GM12875 (cell line): ENCODE measurements at regions not wholly inside any gene's neighbourhood (a gene's known extent, or its start where the extent isn't known, plus 50 kb on each side); places are given as distances from the start of the nearest gene placed in this dataset.

Source experiments
- H3K4me3 ChIP-seq: one replicate; pipeline ENCODE4 v1.5.1; 2011; ENCODE audit warnings: low read depth, low read length, control low read depth
- TF ChIP-seq, protein P1 (sequence below): IDR thresholded peaks from 2 replicates; pipeline ENCODE4 v1.5.1; 2011; ENCODE audit warnings: low read depth, mild to moderate bottlenecking, control low read depth, inconsistent platforms, low read length, moderate library complexity, borderline replicate concordance; ENCODE audit not compliant: insufficient read depth

DNA sequence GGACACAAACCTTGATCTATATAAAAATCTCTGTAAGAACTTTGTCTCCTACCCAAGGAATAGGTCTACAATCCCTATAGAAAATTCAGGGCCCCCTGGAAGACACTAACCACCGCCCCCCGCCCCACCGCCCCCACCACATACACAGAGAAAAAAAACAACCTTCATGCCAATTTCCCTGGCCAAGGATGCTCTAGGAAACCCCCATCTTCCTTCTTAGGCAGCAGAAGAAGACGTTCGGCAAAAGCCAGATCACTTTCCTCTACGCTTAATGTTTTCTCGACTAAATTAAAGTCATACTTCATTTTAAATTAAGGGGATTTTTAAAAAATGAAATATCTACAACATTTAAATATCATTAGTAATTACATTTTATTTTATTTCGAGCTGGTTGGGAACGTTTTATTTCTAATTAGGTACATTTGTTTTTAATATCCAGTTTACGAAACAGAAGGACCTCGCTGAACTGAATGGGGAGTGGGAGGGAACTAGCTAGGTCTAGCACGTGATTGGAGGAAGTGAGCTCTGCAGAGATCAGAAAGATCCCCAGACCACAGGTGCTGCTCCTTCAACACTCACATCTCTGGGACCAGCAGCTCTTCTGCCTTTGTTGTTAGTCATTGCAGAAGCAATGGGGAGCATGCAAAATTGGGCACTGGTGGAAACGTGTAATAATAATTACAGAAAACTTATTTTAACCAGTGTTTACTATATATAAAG lies 472.3 kb downstream of the MN1 start:
- H3K4me3 ChIP-seq = no peak overlapping the region
- TF ChIP-seq, protein P1, sequence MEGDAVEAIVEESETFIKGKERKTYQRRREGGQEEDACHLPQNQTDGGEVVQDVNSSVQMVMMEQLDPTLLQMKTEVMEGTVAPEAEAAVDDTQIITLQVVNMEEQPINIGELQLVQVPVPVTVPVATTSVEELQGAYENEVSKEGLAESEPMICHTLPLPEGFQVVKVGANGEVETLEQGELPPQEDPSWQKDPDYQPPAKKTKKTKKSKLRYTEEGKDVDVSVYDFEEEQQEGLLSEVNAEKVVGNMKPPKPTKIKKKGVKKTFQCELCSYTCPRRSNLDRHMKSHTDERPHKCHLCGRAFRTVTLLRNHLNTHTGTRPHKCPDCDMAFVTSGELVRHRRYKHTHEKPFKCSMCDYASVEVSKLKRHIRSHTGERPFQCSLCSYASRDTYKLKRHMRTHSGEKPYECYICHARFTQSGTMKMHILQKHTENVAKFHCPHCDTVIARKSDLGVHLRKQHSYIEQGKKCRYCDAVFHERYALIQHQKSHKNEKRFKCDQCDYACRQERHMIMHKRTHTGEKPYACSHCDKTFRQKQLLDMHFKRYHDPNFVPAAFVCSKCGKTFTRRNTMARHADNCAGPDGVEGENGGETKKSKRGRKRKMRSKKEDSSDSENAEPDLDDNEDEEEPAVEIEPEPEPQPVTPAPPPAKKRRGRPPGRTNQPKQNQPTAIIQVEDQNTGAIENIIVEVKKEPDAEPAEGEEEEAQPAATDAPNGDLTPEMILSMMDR = no peak

GRCh38 chr22:27329966-27330645 lies 471.4 kb downstream of the MN1 start:
- TF ChIP-seq, protein P1 = no peak
- H3K4me3 ChIP-seq = no peak overlapping the region

DNA sequence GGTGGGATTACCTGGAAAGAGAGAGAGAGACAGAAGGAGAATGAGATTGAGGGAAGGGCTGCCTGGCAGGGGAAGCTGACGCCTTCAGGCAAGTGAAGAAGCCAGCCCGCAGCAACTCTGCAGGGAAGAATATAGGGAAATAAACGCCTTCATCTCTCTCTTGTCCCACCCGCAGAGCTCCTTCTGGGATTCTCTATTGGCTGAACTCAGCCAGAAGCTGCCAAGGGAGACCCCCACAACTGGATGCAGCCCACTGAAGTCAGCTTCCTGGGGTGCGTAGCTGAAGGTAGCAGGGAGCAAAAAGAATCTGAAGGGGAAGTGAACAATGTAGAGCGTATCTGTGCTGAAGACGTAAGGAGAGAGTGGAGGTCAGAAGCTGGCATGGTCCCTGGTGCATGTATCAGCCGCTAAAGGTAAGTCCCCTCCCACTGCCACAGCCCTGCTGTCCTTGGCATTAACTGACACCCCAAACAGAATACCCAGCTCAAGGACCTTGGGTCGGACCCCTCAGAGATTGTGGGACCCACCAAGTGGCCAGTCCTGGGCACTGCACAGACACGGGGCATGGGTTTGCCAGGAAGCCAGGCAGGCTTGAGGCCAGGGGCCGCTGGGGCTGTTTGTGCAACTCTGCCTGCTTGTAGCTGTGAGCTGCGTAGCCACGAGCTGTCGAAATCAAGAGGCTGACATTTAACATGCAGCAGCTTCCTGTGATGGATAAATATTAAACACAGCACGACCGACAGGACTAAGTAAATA lies 469.9 kb downstream of the MN1 start:
- no peak overlapping the region for H3K4me3 ChIP-seq
- TF ChIP-seq, protein P1 = no peak

DNA sequence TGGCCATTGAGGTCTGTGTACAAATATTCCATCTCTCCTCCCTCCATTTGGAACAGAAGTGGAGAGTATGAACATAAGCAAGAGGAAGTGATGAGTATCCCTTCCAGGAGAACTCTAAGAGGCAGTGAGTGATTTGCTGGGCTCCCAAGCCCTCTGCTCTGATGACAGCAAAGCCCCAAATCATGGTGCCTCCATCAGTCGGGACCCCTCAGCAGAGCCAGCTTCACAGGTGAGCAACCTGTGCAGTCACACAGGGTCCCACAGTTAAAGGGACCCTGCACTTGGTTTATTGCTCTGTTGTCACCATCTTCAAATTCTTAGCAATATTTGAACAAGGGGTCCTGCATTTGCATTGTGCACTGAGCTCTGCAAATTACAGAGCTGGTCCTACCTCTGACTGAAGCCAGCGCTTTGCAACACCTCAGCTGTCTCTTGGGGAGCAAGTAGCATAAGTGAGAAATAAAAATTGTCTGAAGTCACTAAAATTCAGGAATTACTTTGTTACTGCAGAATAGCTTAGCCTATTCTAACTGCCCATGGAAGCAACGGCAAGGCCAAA lies 466.4 kb downstream of the MN1 start:
- H3K4me3 ChIP-seq = no peak overlapping the region
- TF ChIP-seq, protein P1 = no peak

- no peak overlapping the region for H3K4me3 ChIP-seq
- TF ChIP-seq, protein P1 = no peak
Observed at GRCh38 chr22:27336151-27337090, 465.1 kb downstream of the MN1 start.

DNA sequence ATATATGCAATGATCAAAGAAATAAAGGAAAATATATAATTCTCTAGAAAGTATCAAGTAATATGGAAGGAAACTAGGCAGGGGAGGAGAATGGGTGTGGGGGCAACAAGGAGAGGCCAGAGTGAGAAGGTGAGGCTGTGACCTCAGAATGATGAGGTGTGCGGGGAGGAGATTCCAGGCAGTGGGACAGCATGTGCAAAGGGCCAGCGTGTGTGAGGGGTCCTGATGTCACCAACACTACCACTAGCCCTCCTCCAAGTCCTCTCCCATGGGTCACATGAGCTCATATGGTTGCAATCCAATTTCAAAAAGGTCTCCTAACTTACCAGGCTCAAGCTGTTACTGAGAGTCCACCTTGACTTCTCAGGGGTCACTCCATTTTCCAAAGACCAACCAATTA lies 463.9 kb downstream of the MN1 start:
- no peak overlapping the region for H3K4me3 ChIP-seq
- TF ChIP-seq, protein P1 = no peak
